ENCODE measurements at regions not wholly inside any gene's neighbourhood (a gene's known extent, or its start where the extent isn't known, plus 50 kb on each side); places are given as distances from the start of the nearest gene placed in this dataset.

GRCh38 chr1:67596674-67597073 lies 88.3 kb upstream of the GADD45A start:
- H3K27me3 ChIP-seq (ENCODE audit: control insufficient read depth, insufficient read depth, low read length), result no peaks in the 10 kb centered on the region
- DNase-seq (ENCODE audit: low read depth in 2 of 2), result no peak
- no peak for TF ChIP-seq CTCF (conservative IDR thresholded peaks at IDR 0.05 in 1 of 2, IDR thresholded peaks at IDR 0.05 in 1 of 2; ENCODE audit: low read depth in 1 of 2, low read length in 2 of 2)

GRCh38 chr1:67597336-67597735 lies 87.7 kb upstream of the GADD45A start:
- no peaks in the 10 kb centered on the region for H3K27me3 ChIP-seq (ENCODE audit: control insufficient read depth, insufficient read depth, low read length)
- H4K20me1 ChIP-seq (ENCODE audit: control insufficient read depth, extremely low read depth, insufficient read depth, low read length), result no peaks in the 10 kb centered on the region
- H3K9ac ChIP-seq (ENCODE audit: insufficient read depth, low read length), result no peak overlapping the region
- no peaks in the 10 kb centered on the region for H3K79me2 ChIP-seq (ENCODE audit: control insufficient read depth, insufficient read depth, low read length)
- H3K4me3 ChIP-seq (replicated peaks in 1 of 4; ENCODE audit: control extremely low read depth in 1 of 4, insufficient read depth in 1 of 4, low read depth in 3 of 4, low read length in 4 of 4), result no peak overlapping the region
- no peaks in the 10 kb centered on the region for H3K4me1 ChIP-seq (ENCODE audit: control insufficient read depth, extremely low read depth, insufficient read depth, low read length)
- H3K4me2 ChIP-seq (ENCODE audit: extremely low read depth, insufficient read depth, low read length), result no peak overlapping the region
- no peak overlapping the region for H3K27ac ChIP-seq (ENCODE audit: insufficient read depth, low read length)
- no peak overlapping the region for H2AFZ ChIP-seq (ENCODE audit: low read length)
- DNase-seq (ENCODE audit: low read depth in 2 of 2), result no peak
- no peak for TF ChIP-seq CTCF (conservative IDR thresholded peaks at IDR 0.05 in 1 of 2, IDR thresholded peaks at IDR 0.05 in 1 of 2; ENCODE audit: low read depth in 1 of 2, low read length in 2 of 2)
- TF ChIP-seq EZH2 (IDR thresholded peaks at IDR 0.05; ENCODE audit: low read length, missing control alignments), result no peak
- H3K9me3 ChIP-seq (ENCODE audit: control insufficient read depth, insufficient read depth, low read depth, low read length), result no peaks in the 10 kb centered on the region
- no peaks in the 10 kb centered on the region for H3K36me3 ChIP-seq (ENCODE audit: control insufficient read depth, insufficient read depth, low read length)

More at GRCh38 chr1:67596674-67597073, 88.3 kb upstream of the GADD45A start:
- no peak overlapping the region for H3K4me2 ChIP-seq (ENCODE audit: extremely low read depth, insufficient read depth, low read length)
- H3K9ac ChIP-seq (ENCODE audit: insufficient read depth, low read length), result no peak overlapping the region
- H3K4me3 ChIP-seq (replicated peaks in 1 of 4; ENCODE audit: control extremely low read depth in 1 of 4, insufficient read depth in 1 of 4, low read depth in 3 of 4, low read length in 4 of 4), result no peak overlapping the region
- H3K79me2 ChIP-seq (ENCODE audit: control insufficient read depth, insufficient read depth, low read length), result no peaks in the 10 kb centered on the region
- H2AFZ ChIP-seq (ENCODE audit: low read length), result no peak overlapping the region
- no peaks in the 10 kb centered on the region for H3K4me1 ChIP-seq (ENCODE audit: control insufficient read depth, extremely low read depth, insufficient read depth, low read length)
- no peaks in the 10 kb centered on the region for H4K20me1 ChIP-seq (ENCODE audit: control insufficient read depth, extremely low read depth, insufficient read depth, low read length)
- no peaks in the 10 kb centered on the region for H3K9me3 ChIP-seq (ENCODE audit: control insufficient read depth, insufficient read depth, low read depth, low read length)
- H3K27ac ChIP-seq (ENCODE audit: insufficient read depth, low read length), result no peak overlapping the region
- no peaks in the 10 kb centered on the region for H3K36me3 ChIP-seq (ENCODE audit: control insufficient read depth, insufficient read depth, low read length)

- Histone ChIP-seq H3K4me1 (ENCODE audit: control insufficient read depth, extremely low read depth, insufficient read depth, low read length) (no peaks in the 10 kb centered on the region), H3K27ac (ENCODE audit: insufficient read depth, low read length) (no peak overlapping the region), H3K9ac (ENCODE audit: insufficient read depth, low read length) (no peak overlapping the region), H3K4me3 (replicated peaks in 1 of 4; ENCODE audit: control extremely low read depth in 1 of 4, insufficient read depth in 1 of 4, low read depth in 3 of 4, low read length in 4 of 4) (no peak overlapping the region), H3K79me2 (ENCODE audit: control insufficient read depth, insufficient read depth, low read length) (no peaks in the 10 kb centered on the region), H4K20me1 (ENCODE audit: control insufficient read depth, extremely low read depth, insufficient read depth, low read length) (no peaks in the 10 kb centered on the region), H3K27me3 (ENCODE audit: control insufficient read depth, insufficient read depth, low read length) (no peaks in the 10 kb centered on the region), H3K9me3 (ENCODE audit: control insufficient read depth, insufficient read depth, low read depth, low read length) (no peaks in the 10 kb centered on the region), H3K36me3 (ENCODE audit: control insufficient read depth, insufficient read depth, low read length) (no peaks in the 10 kb centered on the region), H3K4me2 (ENCODE audit: extremely low read depth, insufficient read depth, low read length) (no peak overlapping the region), H2AFZ (ENCODE audit: low read length) (no peak overlapping the region)
- TF ChIP-seq EZH2 (IDR thresholded peaks at IDR 0.05; ENCODE audit: low read length, missing control alignments), result no peak
- no peak for TF ChIP-seq CTCF (conservative IDR thresholded peaks at IDR 0.05 in 1 of 2, IDR thresholded peaks at IDR 0.05 in 1 of 2; ENCODE audit: low read depth in 1 of 2, low read length in 2 of 2)
- DNase-seq (ENCODE audit: low read depth in 2 of 2), result peak in 1 of 2 donors; percentile 18
These were observed 85.9 kb upstream of the GADD45A start for GRCh38 chr1:67599085-67599484.

Data from fibroblast of lung (primary cell).